ENCODE measurements at regions not wholly inside any gene's neighbourhood (a gene's known extent, or its start where the extent isn't known, plus 50 kb on each side); places are given as distances from the start of the nearest gene placed in this dataset.
"Not testable (repeated sequence)": the region's sequence is repeated elsewhere in the genome, so short reads cannot be mapped to it uniquely, and the experiment has no call there.

DNA sequence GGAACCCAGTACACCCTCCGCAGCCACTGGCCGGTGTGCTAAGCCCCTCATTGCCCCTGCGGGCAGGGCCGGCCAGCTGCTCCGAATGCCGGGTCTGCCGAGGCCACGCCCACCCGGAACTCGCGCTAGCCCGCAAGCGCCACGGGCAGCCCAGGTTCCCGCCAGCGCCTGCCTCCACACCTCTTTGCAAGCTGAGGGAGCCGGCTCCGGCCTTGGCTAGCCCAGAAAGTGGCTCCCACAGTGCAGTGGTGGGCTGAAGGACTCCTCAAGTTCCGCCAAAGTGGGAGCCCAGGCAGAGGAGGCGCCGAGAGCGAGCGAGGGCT lies 81.4 kb upstream of the BCHE start:
- Histone ChIP-seq H3K27ac (no peak overlapping the region), H3K27me3 (replicated peaks) (no peaks in the 10 kb centered on the region), H3K4me3 (ENCODE audit: low read depth, low read length) (no peak overlapping the region), H3K36me3 (replicated peaks) (no peaks in the 10 kb centered on the region)
- TF ChIP-seq CTCF (IDR thresholded peaks at IDR 0.05; ENCODE audit: low read depth, low read length, missing control alignments) = no peak
- in situ Hi-C loops (cut with HindIII; ENCODE audit: low pct_ligation_motif_present, low sequenced_read_pairs) = no loop called here
- no peak for DNase-seq

- DNase-seq; H3K27me3 ChIP-seq (replicated peaks); in situ Hi-C loops (cut with HindIII; ENCODE audit: low pct_ligation_motif_present, low sequenced_read_pairs); H3K36me3 ChIP-seq (replicated peaks); H3K4me3 ChIP-seq (ENCODE audit: low read depth, low read length); H3K27ac ChIP-seq: not testable (repeated sequence)
Measured at GRCh38 chr3:165917938-165918656, 80.9 kb upstream of the BCHE start.

- in situ Hi-C loops (cut with HindIII; ENCODE audit: low pct_ligation_motif_present, low sequenced_read_pairs); H3K27ac ChIP-seq; H3K36me3 ChIP-seq (replicated peaks); H3K27me3 ChIP-seq (replicated peaks); H3K4me3 ChIP-seq (ENCODE audit: low read depth, low read length); DNase-seq: not testable (repeated sequence)
Measured at GRCh38 chr3:165915104-165915503, 77.9 kb upstream of the BCHE start.

DNA sequence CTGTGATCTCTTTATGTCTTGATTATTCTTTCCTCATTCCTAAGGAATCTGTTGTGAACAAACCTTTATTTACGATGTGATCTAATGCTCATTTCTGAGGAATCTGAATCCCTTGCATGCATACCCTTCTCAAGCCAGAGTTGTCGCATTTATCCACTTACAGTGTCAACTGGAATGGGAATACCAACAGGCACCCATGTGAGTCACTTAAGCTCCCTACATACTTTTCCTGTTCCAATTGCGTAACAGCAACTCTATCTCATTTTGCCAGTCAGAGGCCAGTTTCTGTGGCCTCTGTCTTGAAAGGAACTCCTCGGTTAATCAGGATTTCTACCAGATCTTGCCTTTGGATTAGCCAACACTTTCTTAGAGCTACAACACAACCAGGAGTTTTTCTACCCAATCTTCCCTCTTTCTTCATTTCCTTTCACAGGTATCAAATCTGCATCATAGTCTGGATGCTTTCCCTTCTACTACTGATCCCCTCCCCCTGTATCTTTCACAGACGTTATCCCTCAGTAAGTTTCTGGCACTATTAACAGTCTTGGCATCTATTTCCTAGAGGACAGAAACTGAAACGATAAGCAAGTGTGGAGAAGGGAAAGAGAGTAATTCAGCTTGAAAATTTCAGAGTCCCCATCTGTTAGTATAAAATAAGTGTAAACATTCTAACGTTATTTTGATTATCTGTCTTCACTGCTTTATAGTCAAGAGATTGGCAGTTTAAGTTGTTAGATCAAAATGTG lies 66.8 kb upstream of the BCHE start:
- Histone ChIP-seq H3K27me3 (replicated peaks) (no peaks in the 10 kb centered on the region), H3K36me3 (replicated peaks) (no peaks in the 10 kb centered on the region), H3K27ac (no peak overlapping the region), H3K4me3 (ENCODE audit: low read depth, low read length) (no peak overlapping the region)
- no peak for DNase-seq
- no peak for TF ChIP-seq CTCF (IDR thresholded peaks at IDR 0.05; ENCODE audit: low read depth, low read length, missing control alignments)
- in situ Hi-C loops (cut with HindIII; ENCODE audit: low pct_ligation_motif_present, low sequenced_read_pairs) = no loop called here

DNA sequence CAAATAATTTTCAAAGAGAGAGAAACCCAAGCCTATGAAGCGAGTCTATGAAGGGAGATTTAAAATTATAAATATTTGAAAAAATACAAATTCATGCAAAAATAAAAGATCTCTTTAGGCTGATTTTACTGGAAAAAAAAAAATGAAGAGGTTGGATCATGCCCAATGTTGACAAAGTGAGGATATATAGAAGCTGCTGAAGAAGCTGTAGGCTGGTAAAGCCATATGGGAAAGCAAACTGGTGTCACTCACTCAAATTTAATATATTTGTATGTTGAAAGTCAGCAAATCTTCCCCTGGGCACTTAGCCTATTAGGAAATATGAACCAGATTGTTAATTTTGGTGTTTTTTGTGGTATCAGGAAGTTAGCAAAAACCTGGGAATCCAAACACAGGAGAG lies 61.8 kb upstream of the BCHE start:
- no peak for TF ChIP-seq CTCF (IDR thresholded peaks at IDR 0.05; ENCODE audit: low read depth, low read length, missing control alignments)
- no peaks in the 10 kb centered on the region for H3K27me3 ChIP-seq (replicated peaks)
- no peak overlapping the region for H3K27ac ChIP-seq
- H3K4me3 ChIP-seq (ENCODE audit: low read depth, low read length) = no peak overlapping the region
- DNase-seq = no peak
- in situ Hi-C loops (cut with HindIII; ENCODE audit: low pct_ligation_motif_present, low sequenced_read_pairs) = no loop called here
- no peaks in the 10 kb centered on the region for H3K36me3 ChIP-seq (replicated peaks)

DNA sequence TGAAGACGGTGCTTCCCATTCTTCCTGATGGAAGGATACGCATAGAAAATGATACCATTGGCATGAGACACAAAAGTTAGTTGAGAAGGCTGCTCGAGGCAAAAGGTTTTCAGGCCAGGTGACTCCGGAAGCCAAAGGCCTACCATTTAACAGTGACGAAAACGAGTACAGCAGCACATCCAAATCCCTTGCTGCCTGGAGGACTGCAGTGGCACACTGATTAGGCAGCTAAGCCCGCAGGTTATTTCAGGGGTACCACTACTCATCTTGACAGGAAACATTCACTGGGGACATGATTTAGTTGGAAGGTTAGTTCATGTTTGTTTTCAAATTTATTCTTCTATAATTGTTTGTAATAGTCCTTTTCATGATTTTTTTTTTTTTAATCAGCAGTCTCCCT lies 59.9 kb upstream of the BCHE start:
- in situ Hi-C loops (cut with HindIII; ENCODE audit: low pct_ligation_motif_present, low sequenced_read_pairs) = no loop called here
- H3K27ac ChIP-seq = no peak overlapping the region
- no peak for DNase-seq
- no peak for TF ChIP-seq CTCF (IDR thresholded peaks at IDR 0.05; ENCODE audit: low read depth, low read length, missing control alignments)
- no peaks in the 10 kb centered on the region for H3K36me3 ChIP-seq (replicated peaks)
- no peaks in the 10 kb centered on the region for H3K27me3 ChIP-seq (replicated peaks)
- H3K4me3 ChIP-seq (ENCODE audit: low read depth, low read length) = no peak overlapping the region

GRCh38 chr3:165895919-165896318 lies 58.7 kb upstream of the BCHE start:
- peak; percentile 9 for DNase-seq
- Histone ChIP-seq H3K27ac (no peak overlapping the region), H3K36me3 (replicated peaks) (no peaks in the 10 kb centered on the region), H3K4me3 (ENCODE audit: low read depth, low read length) (no peak overlapping the region), H3K27me3 (replicated peaks) (no peaks in the 10 kb centered on the region)
- peak; percentile 57 for TF ChIP-seq CTCF (IDR thresholded peaks at IDR 0.05; ENCODE audit: low read depth, low read length, missing control alignments)
- in situ Hi-C loops (cut with HindIII; ENCODE audit: low pct_ligation_motif_present, low sequenced_read_pairs) = no loop called here

Measured in brain microvascular endothelial cell (primary cell).